ENCODE measurements at regions not wholly inside any gene's neighbourhood (a gene's known extent, or its start where the extent isn't known, plus 50 kb on each side); places are given as distances from the start of the nearest gene placed in this dataset.
"Not testable (repeated sequence)": the region's sequence is repeated elsewhere in the genome, so short reads cannot be mapped to it uniquely, and the experiment has no call there.

DNA sequence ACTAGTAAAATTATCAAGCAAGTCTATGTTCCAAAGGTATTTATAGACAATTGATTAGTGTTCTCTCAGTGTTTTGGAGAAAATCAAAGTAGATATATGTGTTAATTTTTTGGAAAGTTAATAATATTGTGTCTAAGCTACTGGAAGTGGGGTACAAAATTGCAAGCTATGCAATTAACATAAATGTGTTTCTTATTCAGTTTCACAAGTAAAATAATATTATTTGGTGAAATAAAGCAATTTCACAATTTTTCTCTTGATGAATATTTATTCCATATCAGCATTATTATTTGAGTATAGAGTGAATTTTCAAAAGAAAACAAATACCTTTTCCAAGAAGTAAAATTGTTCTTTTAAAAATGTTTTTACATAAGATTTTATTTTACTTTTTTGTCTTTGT, 1047.7 kb downstream of the TBL1XR1 start:
- no peak for DNase-seq

DNA sequence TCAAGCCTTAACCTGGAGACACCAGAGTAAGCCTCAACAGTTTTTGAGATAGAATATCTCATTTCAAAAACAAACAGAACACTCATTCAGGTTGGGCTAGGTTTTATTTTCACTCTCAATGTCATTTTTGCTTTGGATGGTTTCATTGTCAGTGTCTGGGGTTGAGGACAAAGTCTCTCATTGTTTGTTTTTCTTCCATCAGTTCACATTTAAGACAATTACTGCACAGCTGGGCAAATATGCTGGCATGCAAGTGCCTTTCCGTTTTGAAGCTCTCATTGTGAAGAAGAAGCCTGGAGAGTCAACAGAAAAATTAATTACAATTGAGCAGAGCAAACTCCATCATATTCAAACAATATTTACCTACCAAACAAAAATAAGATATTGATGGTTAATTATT, 1050.0 kb downstream of the TBL1XR1 start:
- DNase-seq, result no peak

DNA sequence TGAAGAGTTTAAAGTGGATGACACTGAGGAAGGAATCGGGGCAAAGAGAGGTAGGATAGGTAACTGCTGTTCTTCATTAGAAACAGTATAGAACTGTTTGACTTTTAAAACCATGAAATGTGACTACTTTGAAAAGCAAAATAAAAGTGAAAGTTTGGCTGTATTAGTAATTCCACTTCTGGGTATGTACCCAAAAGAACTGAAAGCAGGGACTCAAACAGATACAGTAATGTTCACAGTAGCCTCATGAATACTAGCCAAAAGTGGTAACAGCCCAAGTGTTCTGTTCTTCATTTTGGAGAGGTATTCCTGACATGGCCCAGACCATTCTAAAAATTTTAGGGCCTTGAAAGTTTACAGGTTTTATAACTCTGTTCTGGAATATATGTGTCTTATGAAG, 1055.4 kb downstream of the TBL1XR1 start:
- DNase-seq, result no peak

DNA sequence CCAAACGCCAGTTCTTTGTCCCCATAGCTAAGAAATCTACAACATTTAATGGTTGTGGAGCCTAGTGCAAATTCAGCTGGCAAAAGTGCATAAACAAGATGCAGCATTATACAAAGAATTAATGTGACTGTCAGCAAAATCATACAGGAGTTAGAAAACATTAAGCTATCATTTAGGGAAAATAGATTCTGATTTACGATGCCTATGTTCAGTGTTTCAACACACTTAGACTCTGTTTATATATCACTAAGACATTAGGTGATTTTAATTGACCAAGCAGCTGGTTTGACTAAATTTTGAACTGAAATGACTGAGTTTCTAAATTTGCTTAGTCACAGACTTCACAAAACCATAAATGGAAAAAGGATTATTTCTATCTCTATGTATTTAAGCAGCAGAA, 1076.8 kb downstream of the TBL1XR1 start:
- DNase-seq, result no peak

DNA sequence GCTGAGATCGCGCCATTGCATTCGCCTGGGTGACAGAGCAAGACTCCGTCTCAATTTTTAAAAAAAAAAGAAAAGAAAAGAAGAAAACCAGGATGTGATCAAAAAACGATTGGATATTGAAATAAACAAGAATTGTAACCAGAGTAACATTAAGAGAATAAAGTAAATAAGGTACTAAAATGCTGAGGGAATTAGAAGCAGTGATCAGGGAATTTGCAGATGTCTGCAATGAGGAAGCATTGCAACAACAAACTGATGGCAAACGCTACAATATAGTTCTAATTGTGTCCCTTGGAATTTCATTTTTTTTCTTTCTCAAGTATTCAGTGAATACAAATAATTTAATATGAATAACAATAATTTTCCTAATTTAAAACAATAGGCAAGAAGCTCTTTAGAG, 1077.5 kb downstream of the TBL1XR1 start:
- no peak for DNase-seq

DNA sequence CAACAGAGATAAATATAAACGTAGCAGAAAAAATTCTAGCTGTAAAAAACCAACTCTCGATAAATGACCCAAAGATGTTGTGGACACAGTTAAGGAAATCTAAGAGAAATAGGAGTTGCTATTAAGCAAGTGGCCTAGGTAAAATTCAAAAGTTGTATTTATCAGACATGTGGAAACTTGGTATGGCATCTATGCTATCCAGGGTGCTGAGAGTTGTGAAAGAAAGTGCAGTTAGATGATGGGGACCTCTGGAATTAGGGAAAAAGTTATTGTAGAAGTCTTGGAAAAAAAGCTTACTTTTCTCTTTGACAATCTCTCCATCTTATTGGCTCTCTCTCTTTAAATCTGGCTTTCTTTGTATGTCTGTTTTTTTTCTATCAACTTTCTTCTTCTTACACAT, 1090.9 kb downstream of the TBL1XR1 start:
- no peak for DNase-seq

DNA sequence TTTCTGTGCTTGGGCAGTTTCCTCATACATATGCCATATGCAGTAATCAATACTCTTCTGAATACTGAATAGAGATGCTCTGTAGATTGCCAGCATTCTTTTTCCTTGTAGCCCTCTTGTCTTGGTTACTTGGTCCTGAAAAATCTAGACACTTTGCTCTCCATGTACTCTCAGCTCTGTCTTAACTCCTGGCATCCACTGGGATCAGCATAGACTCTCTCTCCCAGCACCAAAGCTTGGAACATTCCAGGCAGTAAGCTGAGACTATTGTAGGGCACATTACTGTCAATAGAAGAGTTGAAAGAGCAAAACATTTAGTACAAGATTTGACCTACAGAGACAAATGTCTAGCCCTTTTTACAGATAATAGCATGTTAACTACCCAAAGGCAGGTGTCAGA, 1100.3 kb downstream of the TBL1XR1 start:
- no peak for DNase-seq

DNA sequence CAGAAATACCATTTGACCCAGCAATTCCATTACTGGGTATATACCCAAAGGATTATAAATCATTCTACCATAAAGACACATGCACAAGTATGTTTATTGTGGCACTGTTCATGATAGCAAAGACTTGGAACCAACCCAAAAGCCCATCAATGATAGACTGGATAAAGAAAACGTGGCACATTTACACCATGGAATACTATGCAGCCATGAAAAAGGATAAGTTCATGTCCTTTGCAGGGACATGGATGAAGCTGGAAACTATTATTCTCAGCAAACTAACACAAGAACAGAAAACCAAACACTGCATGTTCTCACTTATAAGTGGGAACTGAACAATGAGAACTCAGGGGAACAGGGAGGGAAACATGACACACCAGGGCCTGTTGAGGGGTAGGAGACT, 1103.4 kb downstream of the TBL1XR1 start:
- not testable (repeated sequence) for DNase-seq

DNA sequence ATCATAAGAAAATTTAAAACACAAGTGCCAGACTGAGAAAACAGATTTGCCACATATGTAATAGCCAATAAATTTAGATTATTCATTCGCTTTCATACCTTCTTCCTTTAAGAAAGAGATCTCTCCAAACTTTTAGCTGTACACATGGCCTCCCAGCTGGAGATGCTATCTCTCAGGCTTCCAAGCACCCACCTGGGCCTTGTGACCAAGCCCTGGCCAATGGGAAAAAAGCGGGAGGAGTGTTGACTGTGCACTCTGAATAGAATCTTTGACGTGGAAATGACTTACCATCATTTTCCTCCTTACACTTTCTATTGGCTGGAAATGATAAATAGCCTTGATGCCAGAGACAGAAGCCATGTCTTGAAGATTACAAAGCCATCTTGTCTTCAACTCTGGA, 1106.6 kb downstream of the TBL1XR1 start:
- DNase-seq, result no peak

DNA sequence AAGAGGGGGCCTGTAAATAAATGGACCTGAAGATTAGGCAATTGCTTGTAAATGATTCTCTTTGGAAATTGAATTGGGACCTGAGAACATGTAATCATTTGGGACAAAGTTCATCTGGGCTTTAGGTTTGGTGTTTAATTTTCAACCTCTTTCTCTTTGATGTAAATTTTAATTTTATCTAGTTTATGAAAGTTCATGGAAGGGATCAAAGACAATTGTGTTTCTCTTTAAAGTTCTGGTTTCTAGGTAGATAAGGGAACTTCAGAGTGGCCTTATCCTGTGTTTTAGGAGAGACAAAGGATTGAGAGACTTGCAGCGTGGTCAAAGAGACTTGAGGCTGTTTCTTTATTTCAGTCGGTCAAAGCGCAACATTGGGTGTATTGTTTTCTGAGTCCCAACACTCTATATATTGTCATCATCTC, 1108.3 kb downstream of the TBL1XR1 start:
- no peak for DNase-seq

DNA sequence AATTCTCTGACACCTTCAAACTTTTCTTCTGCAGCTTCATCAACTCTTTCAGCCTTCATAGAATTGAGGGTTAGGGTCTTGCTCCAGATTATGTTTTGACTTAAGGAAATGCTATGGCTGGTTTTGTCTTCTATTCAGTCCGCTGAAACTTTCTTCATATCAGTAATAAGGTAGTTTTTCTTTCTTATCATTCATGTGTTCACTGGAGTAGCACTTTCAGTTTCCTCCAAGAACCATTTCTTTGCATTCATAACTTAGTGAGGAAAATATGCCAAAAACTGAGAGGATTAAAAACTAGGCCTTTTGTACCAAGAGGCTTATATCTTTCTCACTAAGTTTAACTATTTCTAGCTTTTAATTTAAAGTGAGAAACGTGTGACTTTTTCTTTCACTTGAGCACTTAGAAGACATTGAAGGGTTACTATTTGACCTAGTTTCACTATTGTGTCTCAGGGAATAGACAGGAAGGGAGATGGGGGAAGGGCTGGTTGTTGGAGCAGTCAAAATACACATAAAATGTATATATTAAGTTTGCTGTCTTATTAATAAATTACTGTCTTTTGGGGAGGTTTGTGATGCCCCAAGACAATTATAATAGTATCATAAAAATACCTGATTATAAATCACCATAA, 1110.1 kb downstream of the TBL1XR1 start:
- no peak for DNase-seq

DNA sequence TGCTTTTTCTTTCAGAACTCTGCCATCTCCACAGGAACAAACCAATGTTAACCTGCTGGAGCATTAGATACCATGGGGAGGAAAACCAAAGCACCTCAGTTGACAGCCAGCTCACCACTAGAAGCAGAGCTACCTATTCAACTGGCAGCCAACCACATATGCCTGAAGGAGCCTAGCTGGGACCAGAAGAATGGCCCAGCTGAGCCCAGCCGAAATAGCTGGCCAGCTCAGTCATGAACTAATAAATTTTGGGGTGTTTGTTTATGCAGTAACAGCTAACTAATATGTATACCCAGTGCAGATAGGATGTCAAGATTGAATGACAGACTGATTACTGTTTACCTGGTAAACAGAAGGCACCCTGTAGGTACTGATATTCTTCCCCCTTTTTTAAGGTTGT, 1117.5 kb downstream of the TBL1XR1 start:
- DNase-seq, result no peak

DNA sequence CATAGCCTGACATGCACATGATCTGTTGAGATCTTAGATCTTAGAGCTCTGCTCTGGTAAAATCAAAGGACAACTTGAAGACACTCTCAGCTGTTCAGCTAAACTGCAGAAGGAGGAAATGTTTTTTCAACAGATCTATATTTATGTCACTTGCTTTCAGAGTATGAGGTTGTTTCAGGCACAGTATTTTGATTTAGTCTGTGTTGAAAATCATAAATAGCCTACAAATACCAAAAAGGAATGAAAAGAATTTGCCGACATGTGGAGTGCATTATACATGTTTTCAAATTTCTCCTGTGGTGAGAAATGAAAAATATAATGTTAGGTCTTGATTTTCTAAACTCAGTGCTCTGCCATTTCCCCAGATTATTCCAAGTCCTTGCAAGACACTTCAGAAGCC, 1118.4 kb downstream of the TBL1XR1 start:
- no peak for DNase-seq

DNA sequence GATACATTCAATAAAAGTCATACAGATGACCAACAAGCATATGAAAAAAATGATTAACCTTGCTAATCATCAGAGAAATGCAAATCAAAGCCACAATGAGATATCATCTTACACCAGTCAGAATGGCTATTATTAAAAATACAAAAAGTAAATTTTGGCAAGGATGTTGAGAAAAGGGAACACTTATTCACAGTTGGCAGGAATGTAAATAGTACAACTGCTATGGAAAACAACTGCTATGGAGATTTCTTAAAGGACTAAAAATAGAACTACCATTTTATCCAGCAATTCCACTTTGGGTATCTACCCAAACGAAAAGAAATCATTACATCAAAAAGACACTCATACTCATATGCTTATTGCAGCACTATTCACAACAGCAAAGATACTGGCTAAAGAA, 1121.8 kb downstream of the TBL1XR1 start:
- no peak for DNase-seq

DNA sequence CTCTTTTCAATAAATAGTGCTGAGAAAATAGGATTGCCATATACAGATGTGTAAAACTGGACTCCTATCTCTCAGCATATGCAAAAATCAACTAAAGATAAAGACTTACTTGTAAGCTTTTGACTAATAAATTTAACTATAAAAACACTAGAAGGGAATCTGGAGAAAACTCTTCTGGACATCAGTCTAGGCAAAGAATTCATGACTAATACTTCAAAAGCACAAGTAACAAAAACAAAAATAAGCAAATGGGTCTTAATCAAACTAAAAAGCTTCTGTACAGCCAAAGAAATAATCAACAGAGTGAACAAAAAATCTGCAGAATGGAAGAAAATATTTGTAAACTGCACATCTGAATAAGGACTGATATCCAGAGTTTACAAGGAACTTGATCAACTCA, 1122.2 kb downstream of the TBL1XR1 start:
- no peak for DNase-seq

DNA sequence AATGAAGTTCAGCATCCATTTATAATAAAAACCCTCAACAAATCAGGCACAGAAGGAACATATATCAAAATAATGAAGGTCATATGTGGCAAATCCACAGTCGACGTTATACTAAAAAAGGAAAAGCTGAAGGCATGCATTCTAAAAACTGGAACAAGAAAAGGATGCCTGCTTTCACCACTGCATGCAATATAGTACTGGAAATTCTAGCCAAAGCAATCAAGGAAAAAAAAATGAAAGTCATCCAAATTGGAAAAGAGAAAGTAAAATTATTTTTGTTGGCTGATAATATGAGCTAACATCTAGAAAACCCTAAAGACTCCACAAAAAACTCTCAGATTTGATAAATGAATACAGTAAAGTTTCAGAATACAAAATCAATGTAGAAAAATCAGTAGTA, 1123.2 kb downstream of the TBL1XR1 start:
- DNase-seq, result no peak

DNA sequence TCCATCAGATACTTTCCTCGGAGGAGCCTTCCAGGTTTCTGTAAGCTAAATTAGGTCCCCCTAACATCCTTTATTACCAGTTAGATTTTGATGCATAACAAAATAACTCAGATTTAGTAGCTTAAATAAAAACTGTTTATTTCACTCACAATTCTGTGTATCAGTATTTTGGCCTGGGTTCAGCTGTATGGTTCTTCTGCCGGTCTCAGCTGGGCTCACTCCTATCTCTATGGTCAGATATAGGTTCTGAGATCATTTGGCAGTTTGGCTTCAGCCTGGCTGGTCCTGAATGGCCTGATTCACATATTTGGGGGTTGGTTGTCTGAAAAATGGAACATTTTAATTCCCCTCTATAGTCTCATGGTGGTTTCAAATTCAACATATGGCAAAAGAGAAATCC, 1125.3 kb downstream of the TBL1XR1 start:
- DNase-seq, result no peak

DNA sequence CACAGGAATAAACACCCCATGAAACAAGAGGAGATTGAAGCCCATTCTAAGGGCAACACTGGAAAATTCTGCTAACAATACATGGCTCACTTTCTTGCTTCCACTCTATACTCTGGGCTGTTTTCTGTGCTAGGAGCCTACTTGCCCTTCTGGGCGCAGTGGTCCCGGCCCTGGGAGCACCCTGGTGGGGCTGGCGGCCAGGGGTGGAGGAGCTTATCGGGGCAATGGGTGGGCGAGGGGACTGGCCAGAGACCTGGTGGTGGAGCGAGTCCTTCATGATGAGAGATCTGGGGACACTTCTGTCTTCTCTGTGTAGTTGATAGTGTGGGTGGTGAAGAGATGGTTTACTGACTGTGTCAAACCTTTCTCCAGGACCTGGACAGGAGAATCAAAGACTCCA, 1128.5 kb downstream of the TBL1XR1 start:
- DNase-seq, result no peak

DNA sequence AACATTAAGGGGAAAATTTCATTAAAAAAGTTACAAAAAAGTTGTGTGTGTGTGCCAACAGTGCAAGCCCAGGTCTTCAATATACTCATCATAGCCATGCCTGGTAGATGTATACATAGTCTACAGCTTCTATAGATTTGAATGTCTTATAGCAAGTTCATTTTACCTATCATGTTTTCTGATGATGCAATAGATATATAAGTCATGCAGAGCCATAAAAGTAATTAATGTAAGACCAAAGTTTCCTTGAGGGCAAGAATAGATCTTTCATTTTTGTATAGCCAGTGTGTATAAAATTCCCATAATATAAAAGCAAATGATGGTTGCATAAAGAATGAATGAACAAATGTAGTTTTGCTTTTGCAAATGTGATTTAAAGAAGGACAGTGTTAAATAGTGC, 1138.4 kb downstream of the TBL1XR1 start:
- no peak for DNase-seq

DNA sequence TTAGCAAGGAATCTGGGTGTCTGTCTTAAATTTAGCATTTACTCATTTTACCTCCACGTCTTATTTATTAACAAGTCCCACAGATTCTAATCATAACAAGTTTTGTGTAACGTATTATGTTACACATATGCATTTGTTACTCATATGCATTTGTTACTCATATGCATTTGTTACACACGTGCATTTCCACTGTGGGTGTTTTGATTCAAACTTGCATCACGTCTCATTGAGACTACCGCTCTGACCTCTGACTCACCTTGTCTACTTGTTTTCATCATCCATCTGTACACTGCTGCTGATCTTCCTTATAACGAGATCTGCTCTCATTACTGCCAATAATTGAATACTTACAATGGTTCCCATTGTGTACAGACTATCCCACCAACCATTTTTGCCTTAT, 1141.4 kb downstream of the TBL1XR1 start:
- DNase-seq, result no peak

DNA sequence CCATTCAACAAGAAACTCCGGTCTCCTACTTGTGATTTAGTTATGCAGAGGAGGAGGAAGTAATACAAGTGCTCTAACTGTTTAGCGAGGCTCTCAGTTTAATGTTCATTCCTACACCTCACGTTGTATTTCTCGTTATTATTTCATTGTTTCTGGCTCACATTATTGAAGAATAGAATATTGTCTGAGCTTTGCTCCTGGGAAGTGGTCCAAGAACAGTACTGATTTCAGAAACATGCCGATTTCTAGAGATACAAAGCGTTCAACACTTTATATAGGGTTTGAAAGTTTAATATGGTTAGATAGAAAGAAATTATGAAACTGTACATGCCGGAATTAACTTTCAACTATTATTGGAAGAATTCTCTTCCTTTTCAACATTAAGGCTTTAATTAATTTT, 1145.5 kb downstream of the TBL1XR1 start:
- no peak for DNase-seq

DNA sequence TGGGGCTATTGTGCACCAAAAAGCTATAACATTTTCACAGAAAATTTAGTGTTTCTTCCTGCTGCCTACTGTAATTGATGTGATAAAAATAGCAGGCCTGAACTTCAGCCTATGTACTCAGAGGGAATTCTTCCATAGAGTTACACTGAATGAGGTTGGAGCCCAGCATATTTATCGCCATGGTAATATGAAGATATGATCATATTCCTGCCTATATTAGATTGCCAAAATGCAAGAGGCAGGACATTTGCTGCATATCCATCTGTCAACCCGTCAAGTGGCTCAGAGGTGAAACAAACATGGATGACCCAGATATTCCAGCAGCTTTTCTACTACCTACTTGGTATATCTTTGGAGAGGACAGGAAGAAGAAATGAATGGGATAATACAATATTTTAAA, 1150.6 kb downstream of the TBL1XR1 start:
- DNase-seq, result no peak

DNA sequence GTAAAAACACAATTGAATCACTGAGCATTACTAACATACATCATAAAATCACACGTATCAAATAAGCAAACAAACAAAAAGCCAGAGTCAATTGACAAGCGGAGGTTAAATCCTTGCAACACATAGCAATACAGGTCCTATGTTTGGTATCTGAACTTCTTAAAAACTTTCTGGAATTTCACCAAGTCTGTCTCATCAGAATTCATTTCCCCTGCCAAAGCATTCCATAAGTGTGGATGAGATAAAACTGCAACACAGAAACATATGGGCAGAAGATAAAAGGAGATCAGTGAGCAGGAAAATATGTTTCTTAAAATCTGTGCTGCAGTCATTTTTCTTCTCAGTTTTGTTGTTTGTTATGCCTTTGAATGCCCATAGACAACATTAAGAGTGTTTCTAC, 1155.5 kb downstream of the TBL1XR1 start:
- no peak for DNase-seq

DNA sequence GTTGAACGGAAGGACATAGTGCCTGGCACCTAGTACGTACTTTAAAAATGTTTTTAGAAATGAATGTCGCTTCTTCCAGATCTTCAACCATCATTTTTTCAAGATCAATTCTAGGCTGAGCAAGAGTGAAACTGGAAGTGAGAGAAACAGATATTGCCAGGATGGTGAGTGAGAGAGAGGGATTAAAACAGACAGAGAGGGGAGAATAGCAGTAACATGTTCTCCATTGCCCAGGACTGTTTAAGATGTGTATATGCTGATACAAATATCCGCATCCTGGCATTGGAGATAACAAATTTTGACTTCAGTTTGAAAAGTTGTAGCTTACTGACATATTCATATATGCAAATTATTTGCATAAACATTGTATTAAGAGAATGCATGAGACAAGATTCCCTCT, 1156.1 kb downstream of the TBL1XR1 start:
- no peak for DNase-seq

DNA sequence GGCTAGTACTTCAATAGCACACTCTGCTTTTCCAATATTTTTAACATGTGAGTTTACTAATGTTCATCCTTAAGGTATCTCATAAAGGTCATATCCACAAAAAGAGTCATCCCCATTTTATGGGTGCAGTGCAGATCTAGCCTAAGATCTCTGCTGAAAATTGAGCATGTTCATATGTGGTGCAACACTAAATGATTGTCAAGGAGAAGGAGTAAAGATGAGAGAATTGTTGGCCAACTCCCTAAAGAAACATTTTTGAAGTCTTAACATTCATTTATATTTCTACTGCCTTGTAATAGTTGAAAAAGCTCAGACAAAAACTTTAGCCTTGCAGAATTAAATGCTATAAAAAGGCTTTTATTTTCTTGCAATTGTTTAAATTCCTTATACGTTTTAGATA, 1159.6 kb downstream of the TBL1XR1 start:
- DNase-seq, result no peak

DNA sequence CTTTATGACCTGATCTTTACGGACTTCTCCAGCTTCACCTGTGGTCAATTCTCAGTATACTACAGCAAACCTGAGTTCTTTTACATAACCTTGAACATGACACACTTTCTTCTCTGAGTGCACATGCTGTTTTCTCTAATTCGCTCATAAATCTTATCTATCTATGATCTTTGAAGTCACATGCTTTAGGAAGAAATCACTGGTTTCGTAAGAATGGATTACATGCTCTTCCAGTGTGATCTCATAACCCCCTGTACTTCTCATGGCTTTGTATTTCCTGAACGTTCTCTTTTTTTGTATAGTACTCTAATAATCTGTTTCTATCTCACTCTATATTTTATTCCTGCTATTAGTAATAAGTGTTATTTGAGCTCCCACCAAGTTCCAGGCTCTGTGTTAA, 1165.2 kb downstream of the TBL1XR1 start:
- DNase-seq, result no peak

All from inflammatory macrophage treated with lipopolysaccharide for 1 hour (primary cell).